Raji (cell line): ENCODE measurements at regions not wholly inside any gene's neighbourhood (a gene's known extent, or its start where the extent isn't known, plus 50 kb on each side); places are given as distances from the start of the nearest gene placed in this dataset.

Experiments used
- POLR2A ChIP-seq: IDR thresholded peaks from 2 replicates; pipeline ENCODE4 v1.6.1; 2011; ENCODE audit warnings: low read depth, low read length, control low read depth; ENCODE audit not compliant: insufficient read depth

DNA sequence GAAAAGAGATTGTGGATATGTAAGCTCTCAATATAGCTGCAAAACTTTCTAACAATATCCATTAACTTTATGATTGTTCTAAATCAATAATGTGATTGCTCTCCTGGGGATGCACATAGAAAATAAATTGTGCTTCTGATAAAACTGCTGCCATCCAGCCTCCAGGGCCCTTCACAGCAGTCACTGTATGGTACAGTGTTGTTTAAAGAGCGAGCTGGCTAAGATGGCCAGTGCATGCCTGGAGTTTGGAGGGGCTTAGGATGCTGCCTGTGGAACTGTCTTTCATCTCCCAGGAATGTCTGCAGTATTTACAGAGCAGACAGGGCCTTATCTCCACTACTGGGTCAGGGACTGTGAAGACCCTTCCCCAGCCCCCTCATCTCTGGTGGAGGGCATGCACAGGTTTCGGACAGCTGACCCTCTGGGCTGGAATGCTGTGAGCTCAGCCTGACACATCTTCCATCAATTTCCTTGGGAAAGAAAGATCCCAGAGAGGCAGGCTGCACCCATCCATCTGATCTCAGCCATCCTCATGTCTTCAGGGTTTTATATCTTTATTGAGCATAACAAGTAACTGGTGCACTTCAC is 137.0 kb downstream of the PLPP3 start:
- no peak for TF ChIP-seq POLR2A

- TF ChIP-seq POLR2A = no peak
Observed at GRCh38 chr1:56441601-56442000, 137.8 kb downstream of the PLPP3 start.

GRCh38 chr1:56439610-56440264 is 139.6 kb downstream of the PLPP3 start:
- no peak for TF ChIP-seq POLR2A

GRCh38 chr1:56438901-56439551 is 140.3 kb downstream of the PLPP3 start:
- TF ChIP-seq POLR2A = no peak

DNA sequence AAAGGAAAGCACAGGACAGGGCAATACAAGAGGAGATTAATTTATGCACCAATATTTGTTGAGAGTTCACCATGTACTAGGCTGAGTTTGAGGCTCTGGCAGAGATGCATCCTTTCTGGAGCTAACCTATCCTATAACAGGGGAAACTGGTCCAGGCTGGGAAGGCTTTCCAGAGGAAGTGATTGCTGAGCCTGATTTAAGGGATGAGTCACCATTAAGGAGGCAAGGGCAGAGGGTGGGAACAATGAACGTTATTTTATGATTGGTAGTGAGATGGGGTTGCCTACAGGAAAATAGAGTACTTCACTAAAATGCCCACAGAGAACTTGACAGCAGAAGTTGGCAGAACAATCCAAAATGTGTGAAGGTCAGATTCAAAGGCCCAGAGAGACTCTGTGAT is 141.4 kb downstream of the PLPP3 start:
- no peak for TF ChIP-seq POLR2A

GRCh38 chr1:56436912-56437417 is 142.4 kb downstream of the PLPP3 start:
- no peak for TF ChIP-seq POLR2A

DNA sequence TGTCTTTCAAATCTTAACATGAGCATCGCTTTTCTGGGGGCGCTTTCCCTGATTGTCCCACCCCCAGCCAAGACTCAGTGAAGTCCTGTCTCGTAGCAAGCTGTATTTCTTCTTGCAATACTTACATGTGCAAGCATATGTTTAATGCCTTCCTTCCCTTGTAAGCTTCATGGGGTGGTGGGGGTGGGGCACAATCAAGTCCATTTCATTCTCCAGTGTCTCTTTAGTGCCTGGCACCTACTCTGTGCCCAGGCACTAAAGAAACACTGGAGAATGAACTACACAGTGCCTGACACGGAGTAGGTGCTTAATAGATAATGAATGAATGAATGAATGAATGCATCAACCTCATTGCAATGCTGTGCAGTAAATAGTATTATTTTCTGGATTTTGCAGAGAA is 143.1 kb downstream of the PLPP3 start:
- TF ChIP-seq POLR2A = no peak

DNA sequence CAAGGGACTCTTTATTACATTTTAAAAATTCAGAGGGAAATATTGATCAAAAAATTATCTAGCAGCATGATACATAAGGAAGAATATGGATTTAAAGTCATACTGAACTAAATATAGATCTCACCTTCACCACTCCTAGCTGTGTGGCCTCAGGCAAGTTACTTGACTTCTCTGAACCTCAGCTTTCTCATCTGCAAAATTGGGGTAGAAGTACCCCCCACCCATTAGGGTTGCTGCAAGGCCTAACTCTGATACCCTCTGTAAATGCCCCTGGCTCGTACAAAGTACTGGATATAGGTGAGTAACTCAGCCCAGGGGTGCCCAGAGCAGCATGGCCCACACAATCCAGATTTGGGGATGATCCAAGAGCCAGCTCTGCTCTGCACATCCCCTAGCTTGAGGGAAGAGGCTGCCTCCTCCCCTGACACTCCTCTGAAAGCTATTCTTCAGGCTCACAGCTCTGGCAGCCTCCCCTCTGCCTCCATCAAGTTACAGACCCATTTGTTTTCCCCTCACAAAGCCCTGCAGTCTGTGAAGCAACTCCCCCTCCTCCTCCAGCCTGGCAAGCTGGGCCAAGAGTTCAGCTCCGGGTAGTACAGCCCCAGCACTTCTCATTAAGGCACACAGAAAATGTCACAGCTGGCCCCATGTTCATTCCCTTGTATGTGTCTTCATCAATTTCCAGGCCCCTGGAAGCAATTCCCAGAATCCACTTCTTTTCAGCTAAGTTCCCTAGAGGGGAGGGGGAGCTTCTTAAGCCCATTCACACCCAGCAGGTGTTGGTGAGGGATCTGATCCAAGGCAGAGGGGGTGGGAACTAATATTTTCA is 143.7 kb downstream of the PLPP3 start:
- TF ChIP-seq POLR2A = no peak

DNA sequence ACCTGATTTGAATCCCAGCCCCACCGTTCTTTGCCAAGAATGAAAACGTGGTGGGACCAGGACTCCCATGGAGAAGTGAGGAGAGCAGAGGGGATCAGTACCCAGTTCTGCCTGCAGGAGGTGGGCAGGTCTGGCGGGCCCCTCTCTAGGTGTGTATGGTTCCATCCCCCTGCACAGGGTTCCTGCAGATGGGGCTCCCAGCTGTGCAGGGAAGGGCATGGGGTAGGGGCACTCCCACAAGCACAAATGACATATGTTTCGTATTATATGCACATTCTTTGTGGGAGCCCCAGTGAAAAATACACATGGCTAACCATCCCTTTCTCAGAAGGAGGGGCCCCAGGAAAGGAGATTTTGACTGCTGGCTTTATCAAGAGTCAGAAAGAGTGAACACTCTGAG is 144.6 kb downstream of the PLPP3 start:
- TF ChIP-seq POLR2A = no peak

GRCh38 chr1:56434025-56434424 is 145.3 kb downstream of the PLPP3 start:
- TF ChIP-seq POLR2A = no peak

DNA sequence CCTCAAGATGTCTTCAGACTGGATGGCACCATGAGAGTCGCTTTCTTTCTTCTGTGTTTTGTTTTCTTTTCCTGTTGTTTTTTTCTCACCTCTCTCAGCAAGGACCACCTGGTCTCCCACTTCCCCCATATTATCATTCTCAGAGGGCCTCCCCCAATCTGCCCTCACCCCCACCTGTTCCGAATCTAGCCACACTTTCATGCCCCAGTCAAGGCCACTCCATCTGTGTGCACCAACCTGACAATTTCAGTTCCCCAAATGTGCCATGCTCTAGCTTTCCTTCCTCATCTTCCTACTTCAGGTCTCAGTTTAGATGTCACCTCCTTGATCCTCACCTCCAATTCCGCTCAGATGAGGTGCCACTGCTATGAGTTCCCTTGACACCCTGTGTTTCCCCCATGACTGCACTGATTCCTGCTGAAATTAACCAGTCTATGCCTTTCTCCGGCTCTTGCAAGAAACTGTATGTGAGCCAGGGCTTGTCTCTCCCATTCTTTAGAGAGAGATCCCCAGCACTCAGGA is 146.2 kb downstream of the PLPP3 start:
- TF ChIP-seq POLR2A = no peak

DNA sequence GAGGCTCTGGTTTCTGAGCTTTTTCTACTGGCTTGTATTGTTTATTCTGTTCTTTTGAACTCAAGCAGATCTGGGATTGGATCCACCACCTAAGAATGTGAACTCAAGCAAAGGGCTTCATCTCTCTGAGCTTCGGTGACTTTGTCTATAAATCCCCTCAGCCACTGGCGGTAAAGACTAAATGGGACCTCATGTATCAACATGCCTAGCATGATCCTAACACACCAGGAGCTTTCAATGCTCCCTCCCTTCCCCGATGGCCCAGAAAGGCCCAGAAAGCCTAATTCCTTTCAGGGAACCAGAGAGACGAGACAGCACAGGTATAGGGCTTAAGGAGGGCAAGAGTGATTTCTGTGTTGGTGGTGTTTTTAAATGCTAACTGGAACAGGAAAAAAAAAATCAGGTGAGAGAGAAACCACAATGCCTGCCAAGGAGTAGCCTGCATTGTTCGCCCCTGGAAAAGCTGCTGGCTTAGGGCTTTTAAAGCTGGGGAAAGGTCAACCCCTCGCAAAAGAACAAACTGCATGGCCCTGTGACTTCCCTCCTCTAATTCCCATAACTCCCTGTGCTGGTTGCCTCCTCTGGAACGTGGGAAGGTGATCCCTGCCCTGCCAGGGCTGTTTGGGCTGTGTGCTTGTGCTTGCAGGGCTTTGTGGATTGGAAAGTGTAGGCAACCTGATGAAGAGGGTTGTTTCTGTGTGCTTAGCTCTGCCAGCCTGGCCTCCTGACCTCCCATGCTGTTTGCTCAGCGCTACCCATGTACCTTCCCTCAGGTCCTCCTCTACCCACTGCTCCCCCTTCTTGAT is 147.0 kb downstream of the PLPP3 start:
- TF ChIP-seq POLR2A = no peak

GRCh38 chr1:56430141-56430839 is 149.1 kb downstream of the PLPP3 start:
- no peak for TF ChIP-seq POLR2A

- no peak for TF ChIP-seq POLR2A
Observed at GRCh38 chr1:56429288-56429687, 150.1 kb downstream of the PLPP3 start.
